ENCODE measurements at regions not wholly inside any gene's neighbourhood (a gene's known extent, or its start where the extent isn't known, plus 50 kb on each side); places are given as distances from the start of the nearest gene placed in this dataset.

GRCh38 chr12:114931025-114931424 lies 247.1 kb upstream of the TBX3 start:
- H3K4me2 ChIP-seq (ENCODE audit: extremely low read depth, insufficient read depth, low read length), result no peak overlapping the region
- no peak overlapping the region for H3K27ac ChIP-seq (ENCODE audit: insufficient read depth, low read length)
- peaks cover 11% of the 10 kb centered on the region for H3K4me1 ChIP-seq (ENCODE audit: control insufficient read depth, extremely low read depth, insufficient read depth, low read length)
- no peak overlapping the region for H2AFZ ChIP-seq (ENCODE audit: low read length)
- H3K4me3 ChIP-seq (replicated peaks in 1 of 4; ENCODE audit: control extremely low read depth in 1 of 4, insufficient read depth in 1 of 4, low read depth in 3 of 4, low read length in 4 of 4), result no peak overlapping the region
- no peaks in the 10 kb centered on the region for H3K79me2 ChIP-seq (ENCODE audit: control insufficient read depth, insufficient read depth, low read length)
- H3K9me3 ChIP-seq (ENCODE audit: control insufficient read depth, insufficient read depth, low read depth, low read length), result no peaks in the 10 kb centered on the region
- no peaks in the 10 kb centered on the region for H3K36me3 ChIP-seq (ENCODE audit: control insufficient read depth, insufficient read depth, low read length)
- H3K9ac ChIP-seq (ENCODE audit: insufficient read depth, low read length), result no peak overlapping the region
- H3K27me3 ChIP-seq (ENCODE audit: control insufficient read depth, insufficient read depth, low read length), result no peaks in the 10 kb centered on the region
- TF ChIP-seq EZH2 (IDR thresholded peaks at IDR 0.05; ENCODE audit: low read length, missing control alignments) (no peak), CTCF (conservative IDR thresholded peaks at IDR 0.05 in 1 of 2, IDR thresholded peaks at IDR 0.05 in 1 of 2; ENCODE audit: low read depth in 1 of 2, low read length in 2 of 2) (no peak)
- DNase-seq (ENCODE audit: low read depth in 2 of 2), result no peak
- H4K20me1 ChIP-seq (ENCODE audit: control insufficient read depth, extremely low read depth, insufficient read depth, low read length), result no peaks in the 10 kb centered on the region

GRCh38 chr12:114926341-114926740 lies 242.4 kb upstream of the TBX3 start:
- no peak for DNase-seq (ENCODE audit: low read depth in 2 of 2)
- no peak overlapping the region for H3K4me3 ChIP-seq (replicated peaks in 1 of 4; ENCODE audit: control extremely low read depth in 1 of 4, insufficient read depth in 1 of 4, low read depth in 3 of 4, low read length in 4 of 4)
- H2AFZ ChIP-seq (ENCODE audit: low read length), result no peak overlapping the region
- H4K20me1 ChIP-seq (ENCODE audit: control insufficient read depth, extremely low read depth, insufficient read depth, low read length), result no peaks in the 10 kb centered on the region
- peaks cover 2% of the 10 kb centered on the region for H3K4me1 ChIP-seq (ENCODE audit: control insufficient read depth, extremely low read depth, insufficient read depth, low read length)
- no peak for TF ChIP-seq CTCF (conservative IDR thresholded peaks at IDR 0.05 in 1 of 2, IDR thresholded peaks at IDR 0.05 in 1 of 2; ENCODE audit: low read depth in 1 of 2, low read length in 2 of 2)
- no peak for TF ChIP-seq EZH2 (IDR thresholded peaks at IDR 0.05; ENCODE audit: low read length, missing control alignments)
- no peak overlapping the region for H3K27ac ChIP-seq (ENCODE audit: insufficient read depth, low read length)
- H3K27me3 ChIP-seq (ENCODE audit: control insufficient read depth, insufficient read depth, low read length), result no peaks in the 10 kb centered on the region
- no peaks in the 10 kb centered on the region for H3K36me3 ChIP-seq (ENCODE audit: control insufficient read depth, insufficient read depth, low read length)
- no peaks in the 10 kb centered on the region for H3K79me2 ChIP-seq (ENCODE audit: control insufficient read depth, insufficient read depth, low read length)
- H3K9ac ChIP-seq (ENCODE audit: insufficient read depth, low read length), result no peak overlapping the region
- no peaks in the 10 kb centered on the region for H3K9me3 ChIP-seq (ENCODE audit: control insufficient read depth, insufficient read depth, low read depth, low read length)
- no peak overlapping the region for H3K4me2 ChIP-seq (ENCODE audit: extremely low read depth, insufficient read depth, low read length)

- H3K36me3 ChIP-seq (ENCODE audit: control insufficient read depth, insufficient read depth, low read length), result no peaks in the 10 kb centered on the region
- no peak overlapping the region for H3K27ac ChIP-seq (ENCODE audit: insufficient read depth, low read length)
- TF ChIP-seq CTCF (conservative IDR thresholded peaks at IDR 0.05 in 1 of 2, IDR thresholded peaks at IDR 0.05 in 1 of 2; ENCODE audit: low read depth in 1 of 2, low read length in 2 of 2) (no peak), EZH2 (IDR thresholded peaks at IDR 0.05; ENCODE audit: low read length, missing control alignments) (no peak)
- no peak overlapping the region for H3K4me2 ChIP-seq (ENCODE audit: extremely low read depth, insufficient read depth, low read length)
- H3K9ac ChIP-seq (ENCODE audit: insufficient read depth, low read length), result no peak overlapping the region
- H3K27me3 ChIP-seq (ENCODE audit: control insufficient read depth, insufficient read depth, low read length), result no peaks in the 10 kb centered on the region
- no peak overlapping the region for H3K4me3 ChIP-seq (replicated peaks in 1 of 4; ENCODE audit: control extremely low read depth in 1 of 4, insufficient read depth in 1 of 4, low read depth in 3 of 4, low read length in 4 of 4)
- H3K4me1 ChIP-seq (ENCODE audit: control insufficient read depth, extremely low read depth, insufficient read depth, low read length), result peaks cover 5% of the 10 kb centered on the region
- H3K79me2 ChIP-seq (ENCODE audit: control insufficient read depth, insufficient read depth, low read length), result no peaks in the 10 kb centered on the region
- no peaks in the 10 kb centered on the region for H4K20me1 ChIP-seq (ENCODE audit: control insufficient read depth, extremely low read depth, insufficient read depth, low read length)
- no peak overlapping the region for H2AFZ ChIP-seq (ENCODE audit: low read length)
- DNase-seq (ENCODE audit: low read depth in 2 of 2), result no peak
- no peaks in the 10 kb centered on the region for H3K9me3 ChIP-seq (ENCODE audit: control insufficient read depth, insufficient read depth, low read depth, low read length)
These were observed 241.0 kb upstream of the TBX3 start for GRCh38 chr12:114924946-114925475.

Data from fibroblast of lung (primary cell).